ENCODE measurements at regions not wholly inside any gene's neighbourhood (a gene's known extent, or its start where the extent isn't known, plus 50 kb on each side); places are given as distances from the start of the nearest gene placed in this dataset.

DNA sequence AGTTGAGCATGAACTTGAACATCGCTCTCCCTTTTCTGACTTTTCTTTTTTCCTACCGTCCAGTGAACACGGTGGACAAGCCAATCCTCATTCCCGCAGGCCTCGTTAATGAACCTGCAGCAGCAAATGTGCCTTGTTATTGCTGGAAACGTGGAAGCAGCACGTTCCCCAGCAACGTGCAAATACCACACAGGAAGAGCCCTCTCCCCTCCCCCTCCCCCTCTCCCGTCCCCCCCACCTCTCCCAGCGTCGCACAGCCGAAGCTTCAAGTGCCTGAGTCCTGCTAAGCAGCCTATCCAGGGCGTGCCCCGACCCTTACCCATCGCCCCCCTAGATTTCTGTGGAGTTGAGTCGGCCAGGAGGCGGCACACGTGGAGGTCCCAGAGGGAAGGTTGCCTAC is 219.9 kb downstream of the BCOR start:
- H3K56ac ChIP-seq (ENCODE audit: low read length) = no peak overlapping the region
- no peak overlapping the region for H2BK120ac ChIP-seq (ENCODE audit: low read depth, low read length)
- H3K27ac ChIP-seq (ENCODE audit: low read depth, low read length) = no peak overlapping the region
- no peak overlapping the region for H2AK5ac ChIP-seq (ENCODE audit: low read length)
- H3K4ac ChIP-seq (ENCODE audit: low read depth, low read length) = no peak overlapping the region
- H3K4me2 ChIP-seq (ENCODE audit: low read length) = no peak overlapping the region
- no peak overlapping the region for H2BK5ac ChIP-seq (ENCODE audit: low read length)
- H3K4me3 ChIP-seq (ENCODE audit: low read length) = no peak overlapping the region
- H3K79me1 ChIP-seq (ENCODE audit: low read length) = no peaks in the 10 kb centered on the region
- H3K4me1 ChIP-seq (ENCODE audit: control insufficient read depth, low read depth, low read length) = no peaks in the 10 kb centered on the region
- no peak for DNase-seq
- H3K9ac ChIP-seq (ENCODE audit: low read length) = no peak overlapping the region
- no peaks in the 10 kb centered on the region for H3K27me3 ChIP-seq (ENCODE audit: insufficient read depth, low read length, poor library complexity)
- H3K79me2 ChIP-seq (ENCODE audit: control insufficient read depth, insufficient read depth, low read length) = no peaks in the 10 kb centered on the region
- H2BK15ac ChIP-seq (replicated peaks; ENCODE audit: low read depth) = no peak overlapping the region
- no CpG with 5 or more reads among the region's 18 CpGs for WGBS (ENCODE audit: extremely low coverage, insufficient coverage, low lambda C conversion rate)
- H3K36me3 ChIP-seq (ENCODE audit: control insufficient read depth, insufficient read depth, low read length) = no peaks in the 10 kb centered on the region
- H3K18ac ChIP-seq (ENCODE audit: low read length) = no peak overlapping the region
- H4K5ac ChIP-seq (ENCODE audit: low read length) = no peak overlapping the region
- H4K8ac ChIP-seq (ENCODE audit: low read depth, low read length) = no peak overlapping the region
- H3K23ac ChIP-seq (ENCODE audit: low read length) = no peak overlapping the region

DNA sequence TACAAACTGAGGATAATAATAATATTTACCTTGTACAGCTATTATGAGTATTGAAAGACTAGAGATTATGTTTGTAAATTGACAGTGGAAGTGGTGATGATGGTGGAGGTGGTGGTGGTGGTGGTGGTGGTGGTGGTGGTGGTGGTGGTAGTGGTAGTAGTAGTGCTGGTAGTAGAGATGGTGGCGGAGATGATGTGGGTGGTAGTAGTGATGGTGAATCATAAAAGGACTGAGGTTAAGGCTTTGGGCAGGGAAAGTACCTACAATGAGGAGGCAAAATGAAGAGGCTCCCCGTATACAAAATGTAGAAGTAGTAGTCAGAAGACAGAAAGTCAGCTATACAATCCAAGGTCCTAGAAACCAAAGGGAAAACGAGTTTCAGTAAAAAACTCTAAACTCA is 214.1 kb downstream of the BCOR start:
- Histone ChIP-seq H3K18ac (ENCODE audit: low read length) (no peak overlapping the region), H3K27me3 (ENCODE audit: insufficient read depth, low read length, poor library complexity) (no peaks in the 10 kb centered on the region), H2BK120ac (ENCODE audit: low read depth, low read length) (no peak overlapping the region), H2BK5ac (ENCODE audit: low read length) (no peak overlapping the region), H3K23ac (ENCODE audit: low read length) (no peak overlapping the region), H4K8ac (ENCODE audit: low read depth, low read length) (no peak overlapping the region), H3K79me1 (ENCODE audit: low read length) (no peaks in the 10 kb centered on the region), H3K4me3 (ENCODE audit: low read length) (no peak overlapping the region), H3K36me3 (ENCODE audit: control insufficient read depth, insufficient read depth, low read length) (no peaks in the 10 kb centered on the region), H2AK5ac (ENCODE audit: low read length) (no peak overlapping the region), H3K56ac (ENCODE audit: low read length) (no peak overlapping the region), H3K79me2 (ENCODE audit: control insufficient read depth, insufficient read depth, low read length) (no peaks in the 10 kb centered on the region), H4K5ac (ENCODE audit: low read length) (no peak overlapping the region), H3K4me1 (ENCODE audit: control insufficient read depth, low read depth, low read length) (no peaks in the 10 kb centered on the region), H3K4me2 (ENCODE audit: low read length) (no peak overlapping the region), H3K27ac (ENCODE audit: low read depth, low read length) (no peak overlapping the region), H3K4ac (ENCODE audit: low read depth, low read length) (no peak overlapping the region), H2BK15ac (replicated peaks; ENCODE audit: low read depth) (no peak overlapping the region), H3K9ac (ENCODE audit: low read length) (no peak overlapping the region)
- no CpG with 5 or more reads among the region's 3 CpGs for WGBS (ENCODE audit: extremely low coverage, insufficient coverage, low lambda C conversion rate)
- no peak for DNase-seq

DNA sequence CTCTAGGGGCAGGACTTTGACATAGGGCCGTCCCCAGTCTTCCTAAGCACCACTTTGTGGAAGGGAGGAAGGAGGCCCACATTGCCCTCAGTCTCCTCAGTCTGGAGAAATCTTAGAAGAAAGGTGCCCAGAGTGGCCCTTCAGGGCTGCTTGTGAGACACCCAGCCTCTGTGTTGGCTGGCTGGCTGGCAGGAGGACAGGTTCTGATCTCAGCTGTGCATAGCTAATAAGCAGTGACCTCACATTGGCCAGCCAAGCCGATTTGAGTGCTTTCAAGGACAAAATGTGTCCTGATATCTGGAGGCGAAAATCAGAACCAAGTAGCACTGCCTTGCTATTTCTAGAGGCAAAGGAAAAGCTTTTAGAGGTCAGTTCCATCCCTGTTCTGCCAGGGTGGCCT is 211.5 kb downstream of the BCOR start:
- H3K4me2 ChIP-seq (ENCODE audit: low read length) = no peak overlapping the region
- H3K18ac ChIP-seq (ENCODE audit: low read length) = no peak overlapping the region
- H4K8ac ChIP-seq (ENCODE audit: low read depth, low read length) = no peak overlapping the region
- no peaks in the 10 kb centered on the region for H3K4me1 ChIP-seq (ENCODE audit: control insufficient read depth, low read depth, low read length)
- H2BK120ac ChIP-seq (ENCODE audit: low read depth, low read length) = no peak overlapping the region
- H3K23ac ChIP-seq (ENCODE audit: low read length) = no peak overlapping the region
- H3K27ac ChIP-seq (ENCODE audit: low read depth, low read length) = no peak overlapping the region
- H3K4ac ChIP-seq (ENCODE audit: low read depth, low read length) = no peak overlapping the region
- no peaks in the 10 kb centered on the region for H3K27me3 ChIP-seq (ENCODE audit: insufficient read depth, low read length, poor library complexity)
- no peak overlapping the region for H3K56ac ChIP-seq (ENCODE audit: low read length)
- no peaks in the 10 kb centered on the region for H3K79me2 ChIP-seq (ENCODE audit: control insufficient read depth, insufficient read depth, low read length)
- no peaks in the 10 kb centered on the region for H3K79me1 ChIP-seq (ENCODE audit: low read length)
- no peak overlapping the region for H2AK5ac ChIP-seq (ENCODE audit: low read length)
- H4K5ac ChIP-seq (ENCODE audit: low read length) = no peak overlapping the region
- no peak overlapping the region for H2BK5ac ChIP-seq (ENCODE audit: low read length)
- H2BK15ac ChIP-seq (replicated peaks; ENCODE audit: low read depth) = no peak overlapping the region
- H3K36me3 ChIP-seq (ENCODE audit: control insufficient read depth, insufficient read depth, low read length) = no peaks in the 10 kb centered on the region
- H3K4me3 ChIP-seq (ENCODE audit: low read length) = no peak overlapping the region
- no CpG with 5 or more reads among the region's 3 CpGs for WGBS (ENCODE audit: extremely low coverage, insufficient coverage, low lambda C conversion rate)
- no peak for DNase-seq
- H3K9ac ChIP-seq (ENCODE audit: low read length) = no peak overlapping the region

DNA sequence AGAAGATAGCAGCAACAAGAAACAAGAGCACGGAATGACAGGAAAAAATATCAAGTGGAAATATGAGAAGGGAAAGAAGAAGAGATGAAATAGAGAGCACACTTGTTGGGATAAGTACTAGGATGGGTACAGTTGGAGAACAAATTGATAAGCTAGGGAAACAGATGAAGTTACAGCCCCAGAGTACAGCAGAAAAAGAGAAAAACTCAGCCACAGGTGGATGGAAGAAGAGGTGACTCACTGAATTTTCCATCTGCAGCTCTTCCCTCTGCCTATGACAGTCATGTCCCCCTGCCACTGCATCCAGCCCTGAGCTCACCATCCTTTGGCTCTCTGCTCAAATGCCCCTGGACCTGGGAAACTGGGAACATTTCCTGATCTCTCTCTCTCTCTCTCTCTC is 209.0 kb downstream of the BCOR start:
- Histone ChIP-seq H3K4ac (ENCODE audit: low read depth, low read length) (no peak overlapping the region), H3K4me1 (ENCODE audit: control insufficient read depth, low read depth, low read length) (no peaks in the 10 kb centered on the region), H3K18ac (ENCODE audit: low read length) (no peak overlapping the region), H4K8ac (ENCODE audit: low read depth, low read length) (no peak overlapping the region), H3K4me3 (ENCODE audit: low read length) (no peak overlapping the region), H3K23ac (ENCODE audit: low read length) (no peak overlapping the region), H3K79me1 (ENCODE audit: low read length) (no peaks in the 10 kb centered on the region), H3K79me2 (ENCODE audit: control insufficient read depth, insufficient read depth, low read length) (no peaks in the 10 kb centered on the region), H3K4me2 (ENCODE audit: low read length) (no peak overlapping the region), H3K27me3 (ENCODE audit: insufficient read depth, low read length, poor library complexity) (no peaks in the 10 kb centered on the region), H3K56ac (ENCODE audit: low read length) (no peak overlapping the region), H3K36me3 (ENCODE audit: control insufficient read depth, insufficient read depth, low read length) (no peaks in the 10 kb centered on the region), H4K5ac (ENCODE audit: low read length) (no peak overlapping the region), H3K9ac (ENCODE audit: low read length) (no peak overlapping the region), H2BK120ac (ENCODE audit: low read depth, low read length) (no peak overlapping the region), H3K27ac (ENCODE audit: low read depth, low read length) (no peak overlapping the region), H2BK15ac (replicated peaks; ENCODE audit: low read depth) (no peak overlapping the region), H2AK5ac (ENCODE audit: low read length) (no peak overlapping the region), H2BK5ac (ENCODE audit: low read length) (no peak overlapping the region)
- WGBS (ENCODE audit: extremely low coverage, insufficient coverage, low lambda C conversion rate) = no CpG with 5 or more reads among the region's 1 CpG
- no peak for DNase-seq

DNA sequence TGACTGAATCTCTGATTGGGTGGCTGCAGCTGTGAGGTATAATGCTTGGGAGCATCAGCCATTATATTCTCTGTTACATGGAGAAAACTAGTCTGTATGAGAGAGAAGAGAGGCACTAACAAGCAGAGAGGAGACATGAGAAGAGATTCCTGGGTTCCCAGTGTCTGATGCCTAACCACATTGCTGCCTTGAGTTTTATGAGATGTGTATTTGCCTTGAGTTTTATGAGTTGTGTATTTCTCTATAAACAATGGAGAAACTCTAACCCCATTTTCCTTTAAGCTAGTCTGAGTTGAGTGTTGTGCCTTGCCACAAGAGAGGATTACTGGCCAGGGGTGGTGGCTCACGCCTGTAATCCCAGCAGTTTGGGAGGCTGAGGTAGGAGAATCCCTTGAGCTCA is 208.1 kb downstream of the BCOR start:
- Histone ChIP-seq H3K4me3 (ENCODE audit: low read length) (no peak overlapping the region), H3K27me3 (ENCODE audit: insufficient read depth, low read length, poor library complexity) (no peaks in the 10 kb centered on the region), H2BK5ac (ENCODE audit: low read length) (no peak overlapping the region), H3K9ac (ENCODE audit: low read length) (no peak overlapping the region), H4K5ac (ENCODE audit: low read length) (no peak overlapping the region), H3K4ac (ENCODE audit: low read depth, low read length) (no peak overlapping the region), H2BK120ac (ENCODE audit: low read depth, low read length) (no peak overlapping the region), H4K8ac (ENCODE audit: low read depth, low read length) (no peak overlapping the region), H3K4me2 (ENCODE audit: low read length) (no peak overlapping the region), H2BK15ac (replicated peaks; ENCODE audit: low read depth) (no peak overlapping the region), H3K79me2 (ENCODE audit: control insufficient read depth, insufficient read depth, low read length) (no peaks in the 10 kb centered on the region), H3K36me3 (ENCODE audit: control insufficient read depth, insufficient read depth, low read length) (no peaks in the 10 kb centered on the region), H3K4me1 (ENCODE audit: control insufficient read depth, low read depth, low read length) (no peaks in the 10 kb centered on the region), H3K56ac (ENCODE audit: low read length) (no peak overlapping the region), H2AK5ac (ENCODE audit: low read length) (no peak overlapping the region), H3K27ac (ENCODE audit: low read depth, low read length) (no peak overlapping the region), H3K23ac (ENCODE audit: low read length) (no peak overlapping the region), H3K18ac (ENCODE audit: low read length) (no peak overlapping the region), H3K79me1 (ENCODE audit: low read length) (no peaks in the 10 kb centered on the region)
- no peak for DNase-seq
- WGBS (ENCODE audit: extremely low coverage, insufficient coverage, low lambda C conversion rate) = no CpG with 5 or more reads among the region's 1 CpG

DNA sequence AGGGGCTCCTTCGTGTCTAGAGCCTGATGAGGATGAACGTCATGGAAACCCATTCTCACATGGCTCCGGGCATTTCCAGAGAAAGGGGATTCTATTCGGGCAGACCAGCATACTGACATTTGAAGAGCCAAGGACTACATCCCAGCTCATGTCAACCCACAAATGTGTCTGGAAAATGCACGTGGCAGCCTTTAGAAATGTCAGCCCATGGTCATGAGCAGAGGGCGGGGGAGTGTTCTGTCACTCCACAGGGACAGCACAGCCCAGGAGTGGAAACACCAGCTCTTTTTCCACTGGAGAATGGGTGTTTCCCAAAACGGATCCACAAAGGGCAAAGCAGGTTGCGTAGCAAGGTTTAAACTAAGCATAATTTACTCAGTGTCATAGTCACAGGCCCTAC is 207.0 kb downstream of the BCOR start:
- Histone ChIP-seq H3K56ac (ENCODE audit: low read length) (no peak overlapping the region), H3K4ac (ENCODE audit: low read depth, low read length) (no peak overlapping the region), H3K27me3 (ENCODE audit: insufficient read depth, low read length, poor library complexity) (no peaks in the 10 kb centered on the region), H3K36me3 (ENCODE audit: control insufficient read depth, insufficient read depth, low read length) (no peaks in the 10 kb centered on the region), H2AK5ac (ENCODE audit: low read length) (no peak overlapping the region), H3K18ac (ENCODE audit: low read length) (no peak overlapping the region), H3K4me2 (ENCODE audit: low read length) (no peak overlapping the region), H3K79me1 (ENCODE audit: low read length) (no peaks in the 10 kb centered on the region), H3K79me2 (ENCODE audit: control insufficient read depth, insufficient read depth, low read length) (no peaks in the 10 kb centered on the region), H4K5ac (ENCODE audit: low read length) (no peak overlapping the region), H4K8ac (ENCODE audit: low read depth, low read length) (no peak overlapping the region), H2BK15ac (replicated peaks; ENCODE audit: low read depth) (no peak overlapping the region), H3K9ac (ENCODE audit: low read length) (no peak overlapping the region), H2BK5ac (ENCODE audit: low read length) (no peak overlapping the region), H3K4me1 (ENCODE audit: control insufficient read depth, low read depth, low read length) (no peaks in the 10 kb centered on the region), H3K4me3 (ENCODE audit: low read length) (no peak overlapping the region), H2BK120ac (ENCODE audit: low read depth, low read length) (no peak overlapping the region), H3K23ac (ENCODE audit: low read length) (no peak overlapping the region), H3K27ac (ENCODE audit: low read depth, low read length) (no peak overlapping the region)
- WGBS (ENCODE audit: extremely low coverage, insufficient coverage, low lambda C conversion rate) = no CpG with 5 or more reads among the region's 8 CpGs
- no peak for DNase-seq
